NCI-H1105 treated with DMSO at 0.1 percent for 48 hours (cell line): ENCODE measurements at regions not wholly inside any gene's neighbourhood (a gene's known extent, or its start where the extent isn't known, plus 50 kb on each side); places are given as distances from the start of the nearest gene placed in this dataset.
A peak's percentile ranks its signal among the peaks of the same experiment; 100 is the strongest.

Experiments used
- DNase-seq: peaks from one replicate; lab custom pipeline; 2025; lab: John Stamatoyannopoulos, UW

GRCh38 chr16:73448970-73449369, 401.0 kb upstream of the ZFHX3 start:
- DNase-seq, result no peak

GRCh38 chr16:73447846-73448245, 399.9 kb upstream of the ZFHX3 start:
- DNase-seq, result no peak

GRCh38 chr16:73434621-73435020, 386.7 kb upstream of the ZFHX3 start:
- DNase-seq, result no peak

GRCh38 chr16:73433731-73434307, 385.9 kb upstream of the ZFHX3 start:
- DNase-seq, result no peak

GRCh38 chr16:73432850-73433730, 385.2 kb upstream of the ZFHX3 start:
- DNase-seq, result peak; percentile 22

- DNase-seq, result no peak
Measured at GRCh38 chr16:73430138-73430537, 382.2 kb upstream of the ZFHX3 start.

GRCh38 chr16:73428121-73428520, 380.2 kb upstream of the ZFHX3 start:
- DNase-seq, result no peak

GRCh38 chr16:73427164-73427563, 379.2 kb upstream of the ZFHX3 start:
- no peak for DNase-seq

GRCh38 chr16:73426433-73427160, 378.7 kb upstream of the ZFHX3 start:
- DNase-seq, result no peak

GRCh38 chr16:73420676-73421075, 372.7 kb upstream of the ZFHX3 start:
- peak; percentile 36 for DNase-seq

- DNase-seq, result no peak
Measured at GRCh38 chr16:73420244-73420643, 372.3 kb upstream of the ZFHX3 start.

GRCh38 chr16:73418691-73419090, 370.8 kb upstream of the ZFHX3 start:
- DNase-seq, result no peak

- DNase-seq, result no peak
Measured at GRCh38 chr16:73418051-73418450, 370.1 kb upstream of the ZFHX3 start.

GRCh38 chr16:73415286-73415685, 367.4 kb upstream of the ZFHX3 start:
- DNase-seq, result no peak

GRCh38 chr16:73414638-73415037, 366.7 kb upstream of the ZFHX3 start:
- DNase-seq, result no peak

- no peak for DNase-seq
Measured at GRCh38 chr16:73413830-73414190, 365.9 kb upstream of the ZFHX3 start.

GRCh38 chr16:73413091-73413829, 365.3 kb upstream of the ZFHX3 start:
- no peak for DNase-seq

- DNase-seq, result no peak
Measured at GRCh38 chr16:73412416-73412815, 364.5 kb upstream of the ZFHX3 start.

GRCh38 chr16:73408716-73409115, 360.8 kb upstream of the ZFHX3 start:
- no peak for DNase-seq

- no peak for DNase-seq
Measured at GRCh38 chr16:73408311-73408710, 360.4 kb upstream of the ZFHX3 start.

- no peak for DNase-seq
Measured at GRCh38 chr16:73405851-73406250, 357.9 kb upstream of the ZFHX3 start.

GRCh38 chr16:73404001-73404400, 356.1 kb upstream of the ZFHX3 start:
- no peak for DNase-seq
